SK-N-SH treated with all-trans-retinoic acid at 6 μM for 48 hours (cell line): ENCODE measurements at regions not wholly inside any gene's neighbourhood (a gene's known extent, or its start where the extent isn't known, plus 50 kb on each side); places are given as distances from the start of the nearest gene placed in this dataset.

ENCODE experiments used
- ISL1 ChIP-seq: fragments of 250-450 bp; sonication (Bioruptor Pico); IDR thresholded peaks from 2 replicates; pipeline ENCODE4 v2.1.2; 2022; ENCODE audit warnings: mild to moderate bottlenecking, moderate library complexity
- OSR1 ChIP-seq: fragments of 250-450 bp; sonication (Bioruptor Pico); IDR thresholded peaks from 2 replicates; pipeline ENCODE4 v1.8.0; 2022; ENCODE audit warnings: moderate library complexity, mild to moderate bottlenecking, inconsistent platforms
- PATZ1 ChIP-seq: fragments of 250-450 bp; sonication (Bioruptor Pico); IDR thresholded peaks from 2 replicates; pipeline ENCODE4 v1.8.0; 2020; ENCODE audit warnings: mild to moderate bottlenecking, moderate library complexity, borderline replicate concordance
- RARB ChIP-seq: fragments of 250-450 bp; sonication (Bioruptor Pico); IDR thresholded peaks from 2 replicates; pipeline ENCODE4 v1.8.0; 2021; ENCODE audit warnings: mild to moderate bottlenecking, moderate library complexity
- ZNF70 ChIP-seq: fragments of 450-650 bp; formaldehyde crosslinking; IDR thresholded peaks from 2 replicates; pipeline ENCODE4 v1.5.0; 2020; ENCODE audit warnings: mild to moderate bottlenecking, moderate library complexity

GRCh38 chr6:23784301-23784919 is 341.6 kb upstream of the NRSN1 start:
- TF ChIP-seq PATZ1 (CRISPR knock-in tag): no peak
- no peak for TF ChIP-seq OSR1 (CRISPR knock-in tag)
- TF ChIP-seq ISL1: no peak
- no peak for TF ChIP-seq RARB (CRISPR knock-in tag)
- no peak for TF ChIP-seq ZNF70 (CRISPR knock-in tag)
